A549 (cell line): ENCODE measurements at regions not wholly inside any gene's neighbourhood (a gene's known extent, or its start where the extent isn't known, plus 50 kb on each side); places are given as distances from the start of the nearest gene placed in this dataset.

Experiments used
- ATAC-seq, 2 experiments: fragments of 200-7000 bp in 1 of 2; fragments of >200 bp in 1 of 2; cut with Nextera tagmentation in 1 of 2; cut with Tn5 transposase in 1 of 2; 3 replicates each; pipeline versions ENCODE4 v1.8.0 to v1.9.1; 2018 to 2020; ENCODE audit warnings: mild to moderate bottlenecking in 1 of 2, moderate library complexity in 1 of 2
- CTCF ChIA-PET: fragments of 300-600 bp; sonication (Branson Sonifier 250); formaldehyde crosslinking; extraction: SDS; loops from one replicate; lab custom pipeline; 2021; ENCODE audit warnings: antibody characterized with exemption, inconsistent platforms; lab: Yijun Ruan, JAX
- POLR2A ChIA-PET: fragments of 350-600 bp; formaldehyde crosslinking; extraction: SDS; loops from one replicate; lab custom pipeline; 2021; ENCODE audit warnings: antibody characterized with exemption, inconsistent platforms; lab: Yijun Ruan, JAX
- DNase-seq, 2 experiments: peaks; one replicate each; pipeline versions ENCODE4 v3.0.0 to v3.0.0-alpha.2; 2011 to 2016; ENCODE audit warnings: low read depth in 1 of 2, low spot score in 1 of 2
- FAIRE-seq: peaks from 2 replicates; lab custom pipeline; 2011; peaks lifted over from hg19 to GRCh38; lab: Jason Lieb, UNC
- H3K27ac ChIP-seq, 2 experiments: fragments of >200 bp; sonication (Bioruptor Twin); formaldehyde crosslinking; 3 replicates each; pipeline ENCODE4 v1.5.1; 2016 to 2017
- H3K4me1 ChIP-seq: fragments of >200 bp; sonication (Bioruptor Twin); formaldehyde crosslinking; 3 replicates; pipeline ENCODE4 v1.6.1; 2016
- H3K4me2 ChIP-seq: fragments of >200 bp; sonication (Bioruptor Twin); formaldehyde crosslinking; 3 replicates; pipeline ENCODE4 v1.6.1; 2016
- H3K4me3 ChIP-seq: fragments of >200 bp; sonication (Bioruptor Twin); formaldehyde crosslinking; 3 replicates; pipeline ENCODE4 v1.5.1; 2016
- H3K9me3 ChIP-seq: fragments of >200 bp; sonication (Bioruptor Twin); formaldehyde crosslinking; 3 replicates; pipeline ENCODE4 v1.6.1; 2016
- CBX2 ChIP-seq: fragments of 200-600 bp; sonication (generic); IDR thresholded peaks from 2 replicates; pipeline ENCODE4 v1.6.1; 2016; ENCODE audit warnings: low read depth, mild to moderate bottlenecking, borderline replicate concordance
- CBX8 ChIP-seq: fragments of 200-600 bp; sonication (generic); IDR thresholded peaks from 2 replicates; pipeline ENCODE4 v1.6.1; 2016
- CHD2 ChIP-seq: fragments of 150-350 bp; IDR thresholded peaks from 2 replicates; pipeline ENCODE4 v1.6.1; 2014; ENCODE audit warnings: low read length; ENCODE audit not compliant: partially characterized antibody
- CHD4 ChIP-seq: fragments of 200-600 bp; sonication (generic); IDR thresholded peaks from 2 replicates; pipeline ENCODE4 v1.6.1; 2016; ENCODE audit warnings: antibody characterized with exemption, mild to moderate bottlenecking, borderline replicate concordance
- EHMT2 ChIP-seq: fragments of 200-600 bp; sonication (generic); IDR thresholded peaks from 2 replicates; pipeline ENCODE4 v1.6.1; 2016; ENCODE audit warnings: antibody characterized with exemption, low read depth, mild to moderate bottlenecking, moderate library complexity
- EP300 ChIP-seq, 2 experiments: fragments of >200 bp; sonication (Bioruptor Twin); formaldehyde crosslinking; IDR thresholded peaks; 2 replicates in 1 of 2; 3 replicates in 1 of 2; pipeline ENCODE4 v1.6.1; 2016 to 2017
- ESRRA ChIP-seq: fragments of 150-350 bp; IDR thresholded peaks from 2 replicates; pipeline ENCODE4 v1.6.1; 2014; ENCODE audit warnings: mild to moderate bottlenecking, low read length, borderline replicate concordance
- FOSB ChIP-seq: fragments of 250-450 bp; sonication (Bioruptor Pico); IDR thresholded peaks from 2 replicates; pipeline ENCODE4 v1.5.0; 2020; ENCODE audit warnings: mild to moderate bottlenecking, moderate library complexity
- HEYL ChIP-seq: fragments of 250-450 bp; sonication (Bioruptor Pico); IDR thresholded peaks from 2 replicates; pipeline ENCODE4 v1.8.0; 2021; ENCODE audit warnings: mild to moderate bottlenecking, moderate library complexity
- HOXB13 ChIP-seq: fragments of 250-450 bp; sonication (Bioruptor Pico); IDR thresholded peaks from 2 replicates; pipeline ENCODE4 v1.5.0; 2020; ENCODE audit warnings: low read depth, mild to moderate bottlenecking, moderate library complexity
- KDM1A ChIP-seq: fragments of 200-600 bp; sonication (generic); IDR thresholded peaks from 2 replicates; pipeline ENCODE4 v1.6.1; 2016; ENCODE audit warnings: low read depth, mild to moderate bottlenecking
- KDM5A ChIP-seq: fragments of 200-600 bp; sonication (generic); IDR thresholded peaks from 2 replicates; pipeline ENCODE4 v1.6.1; 2016; ENCODE audit warnings: antibody characterized with exemption, mild to moderate bottlenecking
- NFE2L2 ChIP-seq: fragments of 150-350 bp; conservative IDR thresholded peaks from 2 replicates; pipeline ENCODE4 v1.6.1; 2014; ENCODE audit warnings: low read length
- NPAS2 ChIP-seq: fragments of 250-450 bp; sonication (Bioruptor Pico); IDR thresholded peaks from 2 replicates; pipeline ENCODE4 v1.8.0; 2022; ENCODE audit warnings: mild to moderate bottlenecking, moderate library complexity, borderline replicate concordance
- NR3C1 ChIP-seq: fragments of >200 bp; sonication (Bioruptor Twin); formaldehyde crosslinking; IDR thresholded peaks from 3 replicates; pipeline ENCODE4 v1.6.1; 2017
- POLR2A ChIP-seq: IDR thresholded peaks from 2 replicates; pipeline ENCODE4 v1.6.1; 2012; ENCODE audit warnings: mild to moderate bottlenecking, low read length
- RARB ChIP-seq: fragments of 250-450 bp; sonication (Bioruptor Pico); IDR thresholded peaks from 2 replicates; pipeline ENCODE4 v1.8.0; 2021; ENCODE audit warnings: mild to moderate bottlenecking, moderate library complexity
- RFX5 ChIP-seq: fragments of 450-650 bp; IDR thresholded peaks from 2 replicates; pipeline ENCODE4 v1.7.1; 2014; ENCODE audit warnings: antibody characterized with exemption, mild to moderate bottlenecking, moderate library complexity
- SMC3 ChIP-seq: fragments of >200 bp; sonication (Bioruptor Twin); formaldehyde crosslinking; IDR thresholded peaks from 3 replicates; pipeline ENCODE4 v1.6.1; 2018; ENCODE audit warnings: inconsistent platforms
- SREBF2 ChIP-seq: fragments of 450-650 bp; IDR thresholded peaks from 2 replicates; pipeline ENCODE4 v1.6.1; 2014; ENCODE audit warnings: mild to moderate bottlenecking, moderate library complexity
- ZC3H11A ChIP-seq: fragments of 450-650 bp; IDR thresholded peaks from 2 replicates; pipeline ENCODE4 v1.6.1; 2014; ENCODE audit warnings: antibody characterized with exemption, mild to moderate bottlenecking
- ZFP36 ChIP-seq: fragments of 450-650 bp; IDR thresholded peaks from 2 replicates; pipeline ENCODE4 v1.6.1; 2014; ENCODE audit warnings: borderline replicate concordance; ENCODE audit not compliant: partially characterized antibody
- ZNF302 ChIP-seq: fragments of 250-450 bp; sonication (Bioruptor Pico); IDR thresholded peaks from 2 replicates; pipeline ENCODE4 v1.9.0; 2021; ENCODE audit warnings: inconsistent platforms, mild to moderate bottlenecking, moderate library complexity
- WGBS: methylation state at CpG from one replicate; pipeline ENCODE4 v1.1.6; 2017; ENCODE audit errors: missing lambda C conversion rate; 5-methylcytosine and 5-hydroxymethylcytosine counted together
- TF ChIP-seq, protein P1 (sequence below): fragments of 250-450 bp; sonication (Bioruptor Pico); IDR thresholded peaks from 2 replicates; pipeline ENCODE4 v1.5.0; 2020; ENCODE audit warnings: low read depth, mild to moderate bottlenecking, moderate library complexity
- TF ChIP-seq, protein P2 (sequence below): fragments of 150-350 bp; IDR thresholded peaks from 2 replicates; pipeline ENCODE4 v1.6.1; 2014; ENCODE audit warnings: low read depth, mild to moderate bottlenecking, low read length
- TF ChIP-seq, protein P3 (sequence below): fragments of 250-450 bp; sonication (Bioruptor Pico); IDR thresholded peaks from 2 replicates; pipeline ENCODE4 v1.5.0; 2021; ENCODE audit warnings: mild to moderate bottlenecking, moderate library complexity, borderline replicate concordance
- TF ChIP-seq, protein P4 (sequence below): IDR thresholded peaks from 2 replicates; pipeline ENCODE4 v1.6.1; 2012
- TF ChIP-seq, protein P5 (sequence below): IDR thresholded peaks from 2 replicates; pipeline ENCODE4 v1.6.1; 2012; ENCODE audit warnings: low read depth, borderline replicate concordance
- TF ChIP-seq, protein P6 (sequence below): fragments of >200 bp; sonication (Bioruptor Twin); formaldehyde crosslinking; IDR thresholded peaks from 3 replicates; pipeline ENCODE4 v1.5.1; 2016

DNA sequence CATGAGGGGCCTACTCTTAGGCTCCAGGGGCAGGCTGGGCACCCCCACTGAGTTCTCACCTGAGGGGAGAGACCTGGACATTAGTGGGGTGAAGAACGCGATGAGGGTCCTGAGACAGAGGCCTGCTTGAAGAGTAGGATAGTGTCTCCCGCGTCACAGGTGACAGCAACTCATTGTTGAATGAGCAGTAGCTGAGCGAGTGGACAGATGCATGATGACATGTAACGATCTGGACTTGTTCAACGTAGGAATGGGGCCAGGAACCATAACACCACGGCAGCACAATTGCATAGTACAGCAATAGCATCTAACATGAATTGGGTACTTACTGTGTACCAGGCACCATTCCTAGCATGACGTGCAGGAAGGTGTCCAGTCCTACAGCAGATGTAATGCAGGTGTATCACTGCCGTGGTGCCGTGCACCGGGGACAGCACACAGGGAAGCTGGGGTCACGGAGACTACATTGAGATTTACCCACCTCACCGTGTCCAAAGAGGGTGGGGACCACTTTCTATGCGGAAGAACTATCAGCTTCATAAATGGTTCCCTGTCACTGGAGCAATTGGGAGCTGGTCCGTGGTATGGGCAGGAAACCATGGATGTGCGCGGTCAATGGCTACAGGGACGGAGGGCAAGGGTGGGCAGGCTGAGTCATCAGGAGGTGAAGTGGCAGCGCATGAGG is 1019.1 kb downstream of the TBC1D22A start:
- no peak overlapping the region for H3K4me3 ChIP-seq
- no peak overlapping the region for H3K27ac ChIP-seq
- H3K9me3 ChIP-seq, result 0 out of 3 replicates have a peak, but pooled peaks cover 2% of the 10 kb centered on the region
- ATAC-seq (no peak), FAIRE-seq (no peak), DNase-seq (no peak)
- 76% methylated on average over 13 of the region's 20 CpGs for WGBS
- TF ChIP-seq SREBF2 (no peak), HEYL (CRISPR knock-in tag) (no peak), RARB (CRISPR knock-in tag) (no peak), ESRRA (no peak), ZNF302 (CRISPR knock-in tag) (no peak), ZC3H11A (no peak), SMC3 (no peak), CBX8 (no peak), NFE2L2 (no peak), KDM1A (no peak), RFX5 (no peak), NPAS2 (CRISPR knock-in tag) (no peak)
- TF ChIP-seq, protein P1, sequence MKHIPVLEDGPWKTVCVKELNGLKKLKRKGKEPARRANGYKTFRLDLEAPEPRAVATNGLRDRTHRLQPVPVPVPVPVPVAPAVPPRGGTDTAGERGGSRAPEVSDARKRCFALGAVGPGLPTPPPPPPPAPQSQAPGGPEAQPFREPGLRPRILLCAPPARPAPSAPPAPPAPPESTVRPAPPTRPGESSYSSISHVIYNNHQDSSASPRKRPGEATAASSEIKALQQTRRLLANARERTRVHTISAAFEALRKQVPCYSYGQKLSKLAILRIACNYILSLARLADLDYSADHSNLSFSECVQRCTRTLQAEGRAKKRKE, result no peak
- TF ChIP-seq, protein P2, sequence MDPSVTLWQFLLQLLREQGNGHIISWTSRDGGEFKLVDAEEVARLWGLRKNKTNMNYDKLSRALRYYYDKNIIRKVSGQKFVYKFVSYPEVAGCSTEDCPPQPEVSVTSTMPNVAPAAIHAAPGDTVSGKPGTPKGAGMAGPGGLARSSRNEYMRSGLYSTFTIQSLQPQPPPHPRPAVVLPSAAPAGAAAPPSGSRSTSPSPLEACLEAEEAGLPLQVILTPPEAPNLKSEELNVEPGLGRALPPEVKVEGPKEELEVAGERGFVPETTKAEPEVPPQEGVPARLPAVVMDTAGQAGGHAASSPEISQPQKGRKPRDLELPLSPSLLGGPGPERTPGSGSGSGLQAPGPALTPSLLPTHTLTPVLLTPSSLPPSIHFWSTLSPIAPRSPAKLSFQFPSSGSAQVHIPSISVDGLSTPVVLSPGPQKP, result no peak
- TF ChIP-seq, protein P3, sequence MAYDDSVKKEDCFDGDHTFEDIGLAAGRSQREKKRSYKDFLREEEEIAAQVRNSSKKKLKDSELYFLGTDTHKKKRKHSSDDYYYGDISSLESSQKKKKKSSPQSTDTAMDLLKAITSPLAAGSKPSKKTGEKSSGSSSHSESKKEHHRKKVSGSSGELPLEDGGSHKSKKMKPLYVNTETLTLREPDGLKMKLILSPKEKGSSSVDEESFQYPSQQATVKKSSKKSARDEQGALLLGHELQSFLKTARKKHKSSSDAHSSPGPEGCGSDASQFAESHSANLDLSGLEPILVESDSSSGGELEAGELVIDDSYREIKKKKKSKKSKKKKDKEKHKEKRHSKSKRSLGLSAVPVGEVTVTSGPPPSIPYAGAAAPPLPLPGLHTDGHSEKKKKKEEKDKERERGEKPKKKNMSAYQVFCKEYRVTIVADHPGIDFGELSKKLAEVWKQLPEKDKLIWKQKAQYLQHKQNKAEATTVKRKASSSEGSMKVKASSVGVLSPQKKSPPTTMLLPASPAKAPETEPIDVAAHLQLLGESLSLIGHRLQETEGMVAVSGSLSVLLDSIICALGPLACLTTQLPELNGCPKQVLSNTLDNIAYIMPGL (CRISPR knock-in tag), result no peak
- TF ChIP-seq, protein P4, sequence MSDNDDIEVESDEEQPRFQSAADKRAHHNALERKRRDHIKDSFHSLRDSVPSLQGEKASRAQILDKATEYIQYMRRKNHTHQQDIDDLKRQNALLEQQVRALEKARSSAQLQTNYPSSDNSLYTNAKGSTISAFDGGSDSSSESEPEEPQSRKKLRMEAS, result no peak
- TF ChIP-seq, protein P5, sequence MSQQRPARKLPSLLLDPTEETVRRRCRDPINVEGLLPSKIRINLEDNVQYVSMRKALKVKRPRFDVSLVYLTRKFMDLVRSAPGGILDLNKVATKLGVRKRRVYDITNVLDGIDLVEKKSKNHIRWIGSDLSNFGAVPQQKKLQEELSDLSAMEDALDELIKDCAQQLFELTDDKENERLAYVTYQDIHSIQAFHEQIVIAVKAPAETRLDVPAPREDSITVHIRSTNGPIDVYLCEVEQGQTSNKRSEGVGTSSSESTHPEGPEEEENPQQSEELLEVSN, result no peak
- ChIA-PET POLR2A (no interaction called here), CTCF (no interaction called here)
- no peak overlapping the region for H3K4me2 ChIP-seq
- H3K4me1 ChIP-seq, result no peaks in the 10 kb centered on the region

DNA sequence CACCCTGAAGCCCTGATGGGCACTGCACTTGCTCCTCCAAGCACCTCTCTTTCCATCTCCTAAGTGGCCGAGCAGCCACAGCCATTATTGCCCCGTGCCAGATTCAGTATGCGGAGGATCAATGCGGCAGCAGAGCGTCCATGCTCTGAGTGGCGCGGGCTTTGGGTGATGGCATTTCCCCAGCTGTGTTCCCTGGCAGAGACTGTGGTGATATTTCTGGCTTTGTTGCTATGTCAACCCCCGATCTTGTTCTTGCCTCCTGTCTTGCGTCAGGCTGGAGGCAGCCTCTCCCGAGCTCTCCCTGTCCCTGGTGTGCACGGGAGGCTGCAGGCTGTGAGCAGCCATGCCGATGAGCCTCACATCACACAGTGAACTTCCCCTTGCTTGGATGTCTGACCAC is 1018.6 kb downstream of the TBC1D22A start:
- DNase-seq (no peak), FAIRE-seq (no peak), ATAC-seq (no peak)
- ChIA-PET CTCF (no interaction called here), POLR2A (no interaction called here)
- no peak overlapping the region for H3K4me3 ChIP-seq
- TF ChIP-seq, protein P1, result no peak
- TF ChIP-seq NR3C1 (no peak), FOSB (CRISPR knock-in tag) (no peak), CBX2 (no peak), ZFP36 (no peak), KDM5A (no peak), CHD2 (no peak), CHD4 (no peak), NPAS2 (CRISPR knock-in tag) (no peak), EHMT2 (no peak), HOXB13 (no peak), POLR2A (no peak), EP300 (IDR thresholded peaks at IDR 0.05) (no peak), SREBF2 (no peak)
- TF ChIP-seq, protein P4, result no peak
- TF ChIP-seq, protein P6, sequence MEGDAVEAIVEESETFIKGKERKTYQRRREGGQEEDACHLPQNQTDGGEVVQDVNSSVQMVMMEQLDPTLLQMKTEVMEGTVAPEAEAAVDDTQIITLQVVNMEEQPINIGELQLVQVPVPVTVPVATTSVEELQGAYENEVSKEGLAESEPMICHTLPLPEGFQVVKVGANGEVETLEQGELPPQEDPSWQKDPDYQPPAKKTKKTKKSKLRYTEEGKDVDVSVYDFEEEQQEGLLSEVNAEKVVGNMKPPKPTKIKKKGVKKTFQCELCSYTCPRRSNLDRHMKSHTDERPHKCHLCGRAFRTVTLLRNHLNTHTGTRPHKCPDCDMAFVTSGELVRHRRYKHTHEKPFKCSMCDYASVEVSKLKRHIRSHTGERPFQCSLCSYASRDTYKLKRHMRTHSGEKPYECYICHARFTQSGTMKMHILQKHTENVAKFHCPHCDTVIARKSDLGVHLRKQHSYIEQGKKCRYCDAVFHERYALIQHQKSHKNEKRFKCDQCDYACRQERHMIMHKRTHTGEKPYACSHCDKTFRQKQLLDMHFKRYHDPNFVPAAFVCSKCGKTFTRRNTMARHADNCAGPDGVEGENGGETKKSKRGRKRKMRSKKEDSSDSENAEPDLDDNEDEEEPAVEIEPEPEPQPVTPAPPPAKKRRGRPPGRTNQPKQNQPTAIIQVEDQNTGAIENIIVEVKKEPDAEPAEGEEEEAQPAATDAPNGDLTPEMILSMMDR, result no peak
- H3K27ac ChIP-seq, result no peak overlapping the region
- H3K9me3 ChIP-seq, result 0 out of 3 replicates have a peak, but pooled peaks cover 2% of the 10 kb centered on the region
- H3K4me2 ChIP-seq, result no peak overlapping the region
- no peaks in the 10 kb centered on the region for H3K4me1 ChIP-seq
- WGBS, result 27% methylated on average over 2 of the region's 12 CpGs
